ENCODE measurements at regions not wholly inside any gene's neighbourhood (a gene's known extent, or its start where the extent isn't known, plus 50 kb on each side); places are given as distances from the start of the nearest gene placed in this dataset.

- DNase-seq = no peak
These were observed 145.8 kb downstream of the DNAJB6 start for GRCh38 chr7:157482517-157483087.

GRCh38 chr7:157483515-157483914, 146.7 kb downstream of the DNAJB6 start:
- DNase-seq = no peak

- DNase-seq = no peak
These were observed 147.2 kb downstream of the DNAJB6 start for GRCh38 chr7:157483971-157484410.

- no peak for DNase-seq
These were observed 147.7 kb downstream of the DNAJB6 start for GRCh38 chr7:157484411-157485081.

GRCh38 chr7:157485361-157485831, 148.6 kb downstream of the DNAJB6 start:
- DNase-seq = no peak

- DNase-seq = no peak
These were observed 149.4 kb downstream of the DNAJB6 start for GRCh38 chr7:157486007-157486755.

- DNase-seq = no peak
These were observed 150.4 kb downstream of the DNAJB6 start for GRCh38 chr7:157487046-157487770.

- DNase-seq = no peak
These were observed 151.5 kb downstream of the DNAJB6 start for GRCh38 chr7:157488281-157488680.

GRCh38 chr7:157488966-157489365, 152.2 kb downstream of the DNAJB6 start:
- DNase-seq = no peak
